BLaER1 treated with 17β-estradiol and CSF1 and Interleukin-3, amounts not matched to agents 10 nM and 100 nM (cell line): ENCODE measurements at regions not wholly inside any gene's neighbourhood (a gene's known extent, or its start where the extent isn't known, plus 50 kb on each side); places are given as distances from the start of the nearest gene placed in this dataset.
"Not testable (repeated sequence)": the region's sequence is repeated elsewhere in the genome, so short reads cannot be mapped to it uniquely, and the experiment has no call there.

Experiments
- H3K27ac ChIP-seq, 11 experiments: shearing (Covaris generic); formaldehyde crosslinking; 2 replicates each; pipeline ENCODE4 v1.8.1; 2022
- H3K27me3 ChIP-seq, 11 experiments: shearing (Covaris generic); formaldehyde crosslinking; 2 replicates each; pipeline ENCODE4 v1.8.1; 2022
- H3K36me3 ChIP-seq, 11 experiments: shearing (Covaris generic); formaldehyde crosslinking; 2 replicates each; pipeline ENCODE4 v1.8.1; 2022
- H3K4me1 ChIP-seq, 10 experiments: shearing (Covaris generic); formaldehyde crosslinking; 2 replicates each; pipeline ENCODE4 v1.8.1; 2022
- H3K4me2 ChIP-seq, 11 experiments: shearing (Covaris generic); formaldehyde crosslinking; 2 replicates each; pipeline ENCODE4 v1.8.1; 2022
- H3K4me3 ChIP-seq, 10 experiments: shearing (Covaris generic); formaldehyde crosslinking; 2 replicates each; pipeline ENCODE4 v1.8.1; 2022
- H3K9ac ChIP-seq, 11 experiments: shearing (Covaris generic); formaldehyde crosslinking; 2 replicates each; pipeline ENCODE4 v1.8.1; 2022
- H3K9me3 ChIP-seq, 11 experiments: shearing (Covaris generic); formaldehyde crosslinking; replicated peaks in 1 of 11; 2 replicates each; pipeline ENCODE4 v1.8.1; 2022
- H4K20me1 ChIP-seq, 11 experiments: shearing (Covaris generic); formaldehyde crosslinking; 2 replicates each; pipeline ENCODE4 v1.8.1; 2022
- Cebpa-rat ChIP-seq, 11 experiments: shearing (Covaris generic); IDR thresholded peaks; 2 replicates each; pipeline ENCODE4 v1.8.1; 2022

GRCh38 chr1:221241157-221241556 is 361.9 kb downstream of the HLX start:
- H3K27ac ChIP-seq = no peak overlapping the region
- peaks cover 0 to 6% (median 0%) of the 10 kb centered on the region in 10 experiments; a peak in 1 of 20 replicates for H3K4me1 ChIP-seq
- H3K9me3 ChIP-seq = 0 out of 22 replicates have a peak, but pooled peaks cover 0 to 6% (median 0%) of the 10 kb centered on the region in 11 experiments
- H3K27me3 ChIP-seq = no peaks in the 10 kb centered on the region
- H3K4me3 ChIP-seq = no peak overlapping the region
- no peak overlapping the region for H3K9ac ChIP-seq
- H4K20me1 ChIP-seq = no peaks in the 10 kb centered on the region
- no peak for TF ChIP-seq Cebpa-rat (IDR thresholded peaks at IDR 0.05)
- H3K4me2 ChIP-seq = 0 out of 22 replicates have a peak overlapping the region, but pooled peaks of 1 of the 11 experiments have one; percentile 2
- no peaks in the 10 kb centered on the region for H3K36me3 ChIP-seq

- Histone ChIP-seq H3K27me3 (no peaks in the 10 kb centered on the region), H3K36me3 (no peaks in the 10 kb centered on the region), H3K27ac (no peak overlapping the region), H3K9me3 (0 out of 22 replicates have a peak, but pooled peaks cover 0 to 2% (median 0%) of the 10 kb centered on the region in 11 experiments), H3K4me3 (no peak overlapping the region), H3K9ac (no peak overlapping the region), H3K4me1 (peaks cover 0 to 6% (median 0%) of the 10 kb centered on the region in 10 experiments; a peak in 1 of 20 replicates), H3K4me2 (no peak overlapping the region), H4K20me1 (no peaks in the 10 kb centered on the region)
- no peak for TF ChIP-seq Cebpa-rat (IDR thresholded peaks at IDR 0.05)
Observed at GRCh38 chr1:221241592-221241991, 362.3 kb downstream of the HLX start.

- no peaks in the 10 kb centered on the region for H3K36me3 ChIP-seq
- peaks cover 0 to 2% (median 0%) of the 10 kb centered on the region in 10 experiments; a peak in 1 of 20 replicates for H3K4me1 ChIP-seq
- H3K27me3 ChIP-seq = no peaks in the 10 kb centered on the region
- no peak overlapping the region for H3K27ac ChIP-seq
- H3K9me3 ChIP-seq = no peaks in the 10 kb centered on the region
- H3K4me2 ChIP-seq = no peak overlapping the region
- H4K20me1 ChIP-seq = no peaks in the 10 kb centered on the region
- no peak overlapping the region for H3K4me3 ChIP-seq
- no peak overlapping the region for H3K9ac ChIP-seq
- no peak for TF ChIP-seq Cebpa-rat (IDR thresholded peaks at IDR 0.05)
Observed at GRCh38 chr1:221246067-221246466, 366.8 kb downstream of the HLX start.

GRCh38 chr1:221246628-221247415 is 367.6 kb downstream of the HLX start:
- no peaks in the 10 kb centered on the region for H3K9me3 ChIP-seq
- no peak overlapping the region for H3K4me3 ChIP-seq
- H3K4me1 ChIP-seq = no peaks in the 10 kb centered on the region
- H3K9ac ChIP-seq = no peak overlapping the region
- H3K27ac ChIP-seq = no peak overlapping the region
- no peak overlapping the region for H3K4me2 ChIP-seq
- no peaks in the 10 kb centered on the region for H3K36me3 ChIP-seq
- no peaks in the 10 kb centered on the region for H3K27me3 ChIP-seq
- no peaks in the 10 kb centered on the region for H4K20me1 ChIP-seq
- TF ChIP-seq Cebpa-rat (IDR thresholded peaks at IDR 0.05) = no peak

GRCh38 chr1:221251580-221251979 is 372.3 kb downstream of the HLX start:
- no peaks in the 10 kb centered on the region for H3K36me3 ChIP-seq
- H3K4me2 ChIP-seq = no peak overlapping the region
- H3K4me3 ChIP-seq = no peak overlapping the region
- no peak overlapping the region for H3K9ac ChIP-seq
- H4K20me1 ChIP-seq = no peaks in the 10 kb centered on the region
- H3K27ac ChIP-seq = no peak overlapping the region
- no peak for TF ChIP-seq Cebpa-rat (IDR thresholded peaks at IDR 0.05)
- peaks cover 0 to 22% (median 0%) of the 10 kb centered on the region in 11 experiments; a peak in 3 of 22 replicates for H3K9me3 ChIP-seq
- H3K4me1 ChIP-seq = no peaks in the 10 kb centered on the region
- no peaks in the 10 kb centered on the region for H3K27me3 ChIP-seq

GRCh38 chr1:221254813-221255212 is 375.6 kb downstream of the HLX start:
- no peaks in the 10 kb centered on the region for H3K4me1 ChIP-seq
- no peak for TF ChIP-seq Cebpa-rat (IDR thresholded peaks at IDR 0.05)
- no peak overlapping the region for H3K27ac ChIP-seq
- no peak overlapping the region for H3K9ac ChIP-seq
- H3K36me3 ChIP-seq = no peaks in the 10 kb centered on the region
- no peak overlapping the region for H3K4me3 ChIP-seq
- H4K20me1 ChIP-seq = no peaks in the 10 kb centered on the region
- H3K4me2 ChIP-seq = no peak overlapping the region
- peaks cover 0 to 29% (median 5%) of the 10 kb centered on the region in 11 experiments; a peak in 8 of 22 replicates for H3K9me3 ChIP-seq
- no peaks in the 10 kb centered on the region for H3K27me3 ChIP-seq

DNA sequence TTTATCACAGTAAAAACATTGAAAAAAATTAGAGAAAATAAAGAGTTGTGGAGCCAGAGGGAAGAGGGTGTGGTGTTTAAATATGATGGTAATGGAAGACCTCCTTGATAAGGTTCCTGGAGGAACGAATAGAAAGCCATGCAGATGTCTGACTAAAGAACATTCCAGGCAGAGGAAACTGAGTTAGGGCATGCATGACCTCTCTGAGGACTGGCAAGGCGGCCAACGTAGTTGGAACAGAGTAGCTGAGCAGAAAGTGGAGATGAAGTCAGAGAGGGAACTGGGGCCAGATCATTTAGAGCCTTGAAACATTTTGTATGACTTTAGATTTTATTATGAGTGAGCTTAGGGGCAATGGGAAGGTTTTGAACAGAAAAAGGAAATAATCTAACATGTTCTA is 377.5 kb downstream of the HLX start:
- Histone ChIP-seq H3K36me3 (no peaks in the 10 kb centered on the region), H3K4me3 (no peak overlapping the region), H3K9ac (no peak overlapping the region), H3K9me3 (peaks cover 0 to 29% (median 5%) of the 10 kb centered on the region in 11 experiments; a peak in 8 of 22 replicates), H4K20me1 (no peaks in the 10 kb centered on the region), H3K27ac (no peak overlapping the region), H3K4me2 (no peak overlapping the region), H3K4me1 (no peaks in the 10 kb centered on the region), H3K27me3 (no peaks in the 10 kb centered on the region)
- TF ChIP-seq Cebpa-rat (IDR thresholded peaks at IDR 0.05) = no peak

DNA sequence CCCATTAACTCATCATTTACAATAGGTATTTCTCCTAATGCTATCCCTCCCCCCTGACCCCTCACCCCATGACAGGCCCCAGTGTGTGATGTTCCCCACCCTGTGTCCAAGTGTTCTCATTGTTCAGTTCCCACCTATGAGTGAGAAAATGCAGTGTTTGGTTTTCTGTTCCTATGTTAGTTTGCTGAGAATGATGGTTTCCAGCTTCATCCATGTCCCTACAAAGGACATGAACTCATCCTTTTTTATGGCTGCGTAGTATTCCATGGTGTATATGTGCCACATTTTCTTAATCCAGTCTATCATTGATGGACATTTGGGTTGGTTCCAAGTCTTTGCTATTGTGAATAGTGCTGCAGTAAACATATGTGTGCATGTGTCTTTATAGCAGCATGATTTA is 378.3 kb downstream of the HLX start:
- not testable (repeated sequence) for H4K20me1 ChIP-seq, H3K27me3 ChIP-seq, H3K36me3 ChIP-seq, H3K9ac ChIP-seq, H3K4me2 ChIP-seq, H3K27ac ChIP-seq, H3K4me3 ChIP-seq, H3K4me1 ChIP-seq
- peaks cover 0 to 29% (median 7%) of the 10 kb centered on the region in 11 experiments; a peak in 9 of 22 replicates for H3K9me3 ChIP-seq

- H3K4me3 ChIP-seq, H3K4me1 ChIP-seq, H4K20me1 ChIP-seq, H3K4me2 ChIP-seq, H3K27ac ChIP-seq, H3K36me3 ChIP-seq, H3K9ac ChIP-seq, H3K27me3 ChIP-seq: not testable (repeated sequence)
- peaks cover 0 to 19% (median 11%) of the 10 kb centered on the region in 11 experiments; a peak in 13 of 22 replicates for H3K9me3 ChIP-seq
Observed at GRCh38 chr1:221262677-221263076, 383.4 kb downstream of the HLX start.
